GM10248 (cell line): ENCODE measurements at regions not wholly inside any gene's neighbourhood (a gene's known extent, or its start where the extent isn't known, plus 50 kb on each side); places are given as distances from the start of the nearest gene placed in this dataset.
A peak's percentile ranks its signal among the peaks of the same experiment; 100 is the strongest.
"Not testable (repeated sequence)": the region's sequence is repeated elsewhere in the genome, so short reads cannot be mapped to it uniquely, and the experiment has no call there.

ENCODE experiments used
- CTCF ChIA-PET: fragments of 300-600 bp; sonication (Branson Sonifier 250); formaldehyde crosslinking; extraction: SDS; loops from one replicate; lab custom pipeline; 2021; ENCODE audit warnings: antibody characterized with exemption; lab: Yijun Ruan, JAX
- POLR2A ChIA-PET: fragments of 350-650 bp; sonication (Branson Sonifier 250); formaldehyde crosslinking; extraction: SDS; loops from one replicate; lab custom pipeline; 2020; ENCODE audit warnings: antibody characterized with exemption; lab: Yijun Ruan, JAX
- DNase-seq: peaks from one replicate; pipeline ENCODE4 v3.0.0; 2012; ENCODE audit errors: extremely low spot score
- CTCF ChIP-seq: IDR thresholded peaks from 2 replicates; pipeline ENCODE4 v1.5.1; 2012; ENCODE audit warnings: mild to moderate bottlenecking, low read depth; ENCODE audit errors: extremely low read depth, missing control alignments, control extremely low read depth

- no peak for DNase-seq
- POLR2A ChIA-PET, result no interaction called here
- TF ChIP-seq CTCF, result no peak
- CTCF ChIA-PET, result interaction anchor here (1.1 to 2.3 kb wide), 3 partner anchors 9 to 18 kb away, joined by 3 to 9 read pairs (median 4); no protein-coding TSS in a partner anchor
Observed at GRCh38 chr5:112485934-112486355, 66.9 kb upstream of the EPB41L4A start.

GRCh38 chr5:112491257-112491656 is 72.2 kb upstream of the EPB41L4A start:
- ChIA-PET POLR2A (no interaction called here), CTCF (interaction anchor here (1.4 to 1.8 kb wide), 4 partner anchors 11 to 268 kb away, joined by 3 to 17 read pairs (median 4); no protein-coding TSS in a partner anchor)
- no peak for DNase-seq
- peak; percentile 25 for TF ChIP-seq CTCF

GRCh38 chr5:112492291-112492690 is 73.2 kb upstream of the EPB41L4A start:
- ChIA-PET POLR2A (no interaction called here), CTCF (interaction anchor here (0.6 to 2.4 kb wide), 16 partner anchors 11 to 317 kb away, joined by 3 to 17 read pairs (median 4); no protein-coding TSS in a partner anchor)
- peak; percentile 49 for TF ChIP-seq CTCF
- peak; percentile 55 for DNase-seq

- POLR2A ChIA-PET, DNase-seq: not testable (repeated sequence)
- CTCF ChIA-PET, result interaction anchor here (0.8 to 1.7 kb wide), 5 partner anchors 9 to 25 kb away, joined by 3 to 6 read pairs (median 3); no protein-coding TSS in a partner anchor
Observed at GRCh38 chr5:112503749-112504501, 84.8 kb upstream of the EPB41L4A start.

- DNase-seq, POLR2A ChIA-PET: not testable (repeated sequence)
Observed at GRCh38 chr5:112509097-112509496, 90.0 kb upstream of the EPB41L4A start.

GRCh38 chr5:112511920-112512319 is 92.8 kb upstream of the EPB41L4A start:
- POLR2A ChIA-PET, result no interaction called here
- CTCF ChIA-PET, result interaction anchor here (1.0 to 1.8 kb wide), 4 partner anchors 9 to 21 kb away, joined by 3 to 6 read pairs (median 4); no protein-coding TSS in a partner anchor
- no peak for DNase-seq
- no peak for TF ChIP-seq CTCF

More at GRCh38 chr5:112509097-112509496, 90.0 kb upstream of the EPB41L4A start:
- CTCF ChIA-PET, result interaction anchor here (1.0 kb wide), 1 partner anchor 88 kb away, joined by 3 read pairs; no protein-coding TSS in a partner anchor

- no peak for TF ChIP-seq CTCF
- DNase-seq, result no peak
- CTCF ChIA-PET, result interaction anchor here (1.0 to 1.8 kb wide), 6 partner anchors 10 to 33 kb away, joined by 3 to 7 read pairs (median 4); no protein-coding TSS in a partner anchor
- POLR2A ChIA-PET, result no interaction called here
Observed at GRCh38 chr5:112512901-112513300, 93.8 kb upstream of the EPB41L4A start.
